ENCODE measurements at regions not wholly inside any gene's neighbourhood (a gene's known extent, or its start where the extent isn't known, plus 50 kb on each side); places are given as distances from the start of the nearest gene placed in this dataset.

GRCh38 chr1:198829944-198830343 is 191.1 kb downstream of the PTPRC start:
- Histone ChIP-seq H3K27ac (no peak overlapping the region), H3K4me1 (no peaks in the 10 kb centered on the region)
- no peak for TF ChIP-seq CTCF (IDR thresholded peaks at IDR 0.05)

GRCh38 chr1:198830412-198830811 is 191.6 kb downstream of the PTPRC start:
- intact Hi-C loops (cut with DNase I; ENCODE audit: low total_unique reads) = no loop called here

More at GRCh38 chr1:198829944-198830343, 191.1 kb downstream of the PTPRC start:
- Histone ChIP-seq H3K9me3 (no peaks in the 10 kb centered on the region), H3K36me3 (no peaks in the 10 kb centered on the region), H3K27me3 (no peaks in the 10 kb centered on the region), H3K4me3 (no peak overlapping the region)
- DNase-seq = no peak
- intact Hi-C loops (cut with DNase I; ENCODE audit: low total_unique reads) = loop anchor here (5.0 kb wide), 1 partner anchor 138 kb away; no protein-coding TSS in a partner anchor

GRCh38 chr1:198833706-198834503 is 195.1 kb downstream of the PTPRC start:
- DNase-seq = no peak
- TF ChIP-seq POLR2A (IDR thresholded peaks at IDR 0.05) (no peak), CTCF (IDR thresholded peaks at IDR 0.05) (no peak)
- Histone ChIP-seq H3K36me3 (no peaks in the 10 kb centered on the region), H3K27me3 (no peaks in the 10 kb centered on the region), H3K4me3 (no peak overlapping the region), H3K27ac (no peak overlapping the region), H3K4me1 (no peaks in the 10 kb centered on the region), H3K9me3 (no peaks in the 10 kb centered on the region)
- intact Hi-C loops (cut with DNase I; ENCODE audit: low total_unique reads) = no loop called here

More at GRCh38 chr1:198830412-198830811, 191.6 kb downstream of the PTPRC start:
- Histone ChIP-seq H3K27me3 (no peaks in the 10 kb centered on the region), H3K36me3 (no peaks in the 10 kb centered on the region), H3K4me3 (no peak overlapping the region), H3K27ac (no peak overlapping the region), H3K4me1 (no peaks in the 10 kb centered on the region), H3K9me3 (no peaks in the 10 kb centered on the region)
- no peak for DNase-seq
- no peak for TF ChIP-seq CTCF (IDR thresholded peaks at IDR 0.05)
- TF ChIP-seq POLR2A (IDR thresholded peaks at IDR 0.05) = no peak

- intact Hi-C loops (cut with DNase I; ENCODE audit: low total_unique reads) = no loop called here
- Histone ChIP-seq H3K27me3 (no peaks in the 10 kb centered on the region), H3K27ac (no peak overlapping the region), H3K4me3 (no peak overlapping the region), H3K9me3 (no peaks in the 10 kb centered on the region), H3K4me1 (no peaks in the 10 kb centered on the region), H3K36me3 (no peaks in the 10 kb centered on the region)
- no peak for TF ChIP-seq POLR2A (IDR thresholded peaks at IDR 0.05)
- no peak for TF ChIP-seq CTCF (IDR thresholded peaks at IDR 0.05)
- no peak for DNase-seq
Observed at GRCh38 chr1:198837278-198838021, 198.6 kb downstream of the PTPRC start.

GRCh38 chr1:198838022-198838342 is 199.1 kb downstream of the PTPRC start:
- H3K4me1 ChIP-seq = no peaks in the 10 kb centered on the region
- no peak overlapping the region for H3K27ac ChIP-seq
- no peak for TF ChIP-seq CTCF (IDR thresholded peaks at IDR 0.05)
- no peak for TF ChIP-seq POLR2A (IDR thresholded peaks at IDR 0.05)
- no peak overlapping the region for H3K4me3 ChIP-seq
- no peaks in the 10 kb centered on the region for H3K9me3 ChIP-seq
- intact Hi-C loops (cut with DNase I; ENCODE audit: low total_unique reads) = no loop called here
- no peaks in the 10 kb centered on the region for H3K36me3 ChIP-seq
- no peak for DNase-seq
- no peaks in the 10 kb centered on the region for H3K27me3 ChIP-seq
